Right ventricle myocardium inferior (tissue), 1 donor: ENCODE measurements at regions not wholly inside any gene's neighbourhood (a gene's known extent, or its start where the extent isn't known, plus 50 kb on each side); places are given as distances from the start of the nearest gene placed in this dataset.
A peak's percentile ranks its signal among the peaks of the same experiment; 100 is the strongest.

Experiments used
- ATAC-seq: fragments of 200-7000 bp; cut with Tn5 transposase; one replicate; pipeline ENCODE4 v1.9.1; 2020; ENCODE audit warnings: mild to moderate bottlenecking, moderate library complexity
- DNase-seq: peaks from one replicate; pipeline ENCODE4 v3.0.0; 2021; ENCODE audit errors: missing footprints
- intact Hi-C: fragments of 100-400 bp; cut with DNase I; formaldehyde crosslinking; loops from one replicate; pipeline ENCODE4 v1.11.0; 2022
- donor health status: DM: no; HTN: yes; CAD: no; lungs with severe emphysema.

- DNase-seq: no peak
- intact Hi-C loops: no loop called here
- ATAC-seq: no peak
Measured at GRCh38 chr10:3693022-3693697, 91.8 kb downstream of the KLF6 start.

GRCh38 chr10:3692387-3692999 is 92.5 kb downstream of the KLF6 start:
- no peak for ATAC-seq
- no peak for DNase-seq
- intact Hi-C loops: no loop called here

- no peak for ATAC-seq
- DNase-seq: no peak
- intact Hi-C loops: no loop called here
Measured at GRCh38 chr10:3691482-3691881, 93.5 kb downstream of the KLF6 start.

- no peak for DNase-seq
Measured at GRCh38 chr10:3689871-3690510, 95.0 kb downstream of the KLF6 start.

GRCh38 chr10:3687510-3688081 is 97.4 kb downstream of the KLF6 start:
- intact Hi-C loops: no loop called here
- ATAC-seq (peak; percentile 62), DNase-seq (no peak)

More at GRCh38 chr10:3689871-3690510, 95.0 kb downstream of the KLF6 start:
- intact Hi-C loops: no loop called here
- ATAC-seq: no peak

GRCh38 chr10:3685384-3685783 is 99.6 kb downstream of the KLF6 start:
- DNase-seq: no peak
- ATAC-seq: no peak
- intact Hi-C loops: no loop called here

GRCh38 chr10:3684891-3685290 is 100.1 kb downstream of the KLF6 start:
- DNase-seq: no peak
- ATAC-seq: no peak
- intact Hi-C loops: no loop called here

GRCh38 chr10:3683560-3683959 is 101.4 kb downstream of the KLF6 start:
- DNase-seq (no peak), ATAC-seq (no peak)
- intact Hi-C loops: no loop called here

- ATAC-seq (no peak), DNase-seq (no peak)
- intact Hi-C loops: no loop called here
Measured at GRCh38 chr10:3682745-3683144, 102.3 kb downstream of the KLF6 start.

GRCh38 chr10:3681642-3682554 is 103.1 kb downstream of the KLF6 start:
- ATAC-seq (peak; percentile 26), DNase-seq (no peak)
- intact Hi-C loops: no loop called here

- DNase-seq: no peak
- intact Hi-C loops: no loop called here
- ATAC-seq: no peak
Measured at GRCh38 chr10:3679950-3680629, 104.9 kb downstream of the KLF6 start.

- intact Hi-C loops: no loop called here
- ATAC-seq (no peak), DNase-seq (no peak)
Measured at GRCh38 chr10:3678629-3679227, 106.3 kb downstream of the KLF6 start.

- no peak for DNase-seq
- intact Hi-C loops: no loop called here
- no peak for ATAC-seq
Measured at GRCh38 chr10:3676564-3676963, 108.4 kb downstream of the KLF6 start.

- intact Hi-C loops: no loop called here
- ATAC-seq (no peak), DNase-seq (no peak)
Measured at GRCh38 chr10:3672220-3672619, 112.8 kb downstream of the KLF6 start.

GRCh38 chr10:3671386-3671955 is 113.5 kb downstream of the KLF6 start:
- no peak for ATAC-seq
- DNase-seq: no peak
- intact Hi-C loops: no loop called here

GRCh38 chr10:3668966-3669330 is 116.1 kb downstream of the KLF6 start:
- ATAC-seq (no peak), DNase-seq (no peak)
- intact Hi-C loops: no loop called here

GRCh38 chr10:3668276-3668965 is 116.6 kb downstream of the KLF6 start:
- intact Hi-C loops: no loop called here
- DNase-seq (peak; percentile 79), ATAC-seq (no peak)
